ENCODE measurements at regions not wholly inside any gene's neighbourhood (a gene's known extent, or its start where the extent isn't known, plus 50 kb on each side); places are given as distances from the start of the nearest gene placed in this dataset.

- no peak for TF ChIP-seq CTCF (IDR thresholded peaks at IDR 0.05)
These were observed 230.3 kb downstream of the SLC4A3 start for GRCh38 chr2:219857751-219858150.

- TF ChIP-seq CTCF (IDR thresholded peaks at IDR 0.05) = no peak
These were observed 233.9 kb downstream of the SLC4A3 start for GRCh38 chr2:219861307-219861706.

- TF ChIP-seq CTCF (IDR thresholded peaks at IDR 0.05) = no peak
These were observed 236.7 kb downstream of the SLC4A3 start for GRCh38 chr2:219864154-219864553.

- no peak for TF ChIP-seq CTCF (IDR thresholded peaks at IDR 0.05)
These were observed 241.2 kb downstream of the SLC4A3 start for GRCh38 chr2:219868635-219869034.

GRCh38 chr2:219870041-219870440, 242.6 kb downstream of the SLC4A3 start:
- no peak for TF ChIP-seq CTCF (IDR thresholded peaks at IDR 0.05)

- TF ChIP-seq CTCF (IDR thresholded peaks at IDR 0.05) = no peak
These were observed 243.9 kb downstream of the SLC4A3 start for GRCh38 chr2:219871351-219871750.

GRCh38 chr2:219875036-219875435, 247.6 kb downstream of the SLC4A3 start:
- no peak for TF ChIP-seq CTCF (IDR thresholded peaks at IDR 0.05)

GRCh38 chr2:219876931-219877330, 249.5 kb downstream of the SLC4A3 start:
- TF ChIP-seq CTCF (IDR thresholded peaks at IDR 0.05) = no peak

All from LNCAP (cell line).